Caco-2 (cell line): ENCODE measurements at regions not wholly inside any gene's neighbourhood (a gene's known extent, or its start where the extent isn't known, plus 50 kb on each side); places are given as distances from the start of the nearest gene placed in this dataset.

Source experiments
- BruUV-seq: library from RNA; stranded (reverse); fragments of 400-500 nt; replicated peaks from 2 replicates; lab custom pipeline; 2021; lab: Mats Ljungman, UMichigan
- CTCF ChIA-PET: fragments of 300-600 bp; sonication (Branson Sonifier 250); formaldehyde crosslinking; loops from one replicate; lab custom pipeline; 2022; ENCODE audit warnings: antibody characterized with exemption; lab: Charles Lee
- POLR2A ChIA-PET: fragments of 300-600 bp; sonication (Branson Sonifier 250); formaldehyde crosslinking; loops from one replicate; lab custom pipeline; 2022; ENCODE audit warnings: antibody characterized with exemption; lab: Charles Lee
- DNase-seq, 2 experiments: peaks; one replicate each; pipeline versions ENCODE4 v3.0.0 to v3.0.0-alpha.2; 2020 to 2022
- H3K27me3 ChIP-seq: replicated peaks from 2 replicates; pipeline ENCODE4 v1.6.0; 2011; ENCODE audit warnings: low read length; ENCODE audit not compliant: control insufficient read depth, insufficient read depth
- H3K36me3 ChIP-seq: 2 replicates; pipeline ENCODE4 v1.5.1; 2011; ENCODE audit warnings: low read length; ENCODE audit not compliant: control insufficient read depth, insufficient read depth
- H3K4me1 ChIP-seq: fragments of 250-450 bp; sonication (Bioruptor Pico); 2 replicates; pipeline ENCODE4 v1.5.1; 2020; ENCODE audit warnings: mild to moderate bottlenecking
- H3K4me3 ChIP-seq: 2 replicates; pipeline ENCODE4 v1.5.1; 2011; ENCODE audit warnings: low read depth, mild to moderate bottlenecking, control low read depth, low read length
- H3K9me3 ChIP-seq: fragments of 250-450 bp; sonication (Bioruptor Pico); 2 replicates; pipeline ENCODE4 v1.5.1; 2020; ENCODE audit warnings: mild to moderate bottlenecking, moderate library complexity
- H3K27ac Mint-ChIP-seq: one replicate; pipeline ENCODE4 v1.8.0; 2022; ENCODE audit warnings: mixed read lengths; ENCODE audit not compliant: unreplicated experiment
- H3K27me3 Mint-ChIP-seq: one replicate; pipeline ENCODE4 v1.8.0; 2022; ENCODE audit warnings: mixed read lengths; ENCODE audit not compliant: insufficient read depth, unreplicated experiment
- H3K36me3 Mint-ChIP-seq: one replicate; pipeline ENCODE4 v1.8.0; 2022; ENCODE audit warnings: mild to moderate bottlenecking, mixed read lengths; ENCODE audit not compliant: insufficient read depth, unreplicated experiment
- H3K4me1 Mint-ChIP-seq: one replicate; pipeline ENCODE4 v1.8.0; 2022; ENCODE audit warnings: low read depth, mixed read lengths; ENCODE audit not compliant: unreplicated experiment
- H3K4me3 Mint-ChIP-seq: one replicate; pipeline ENCODE4 v1.8.0; 2022; ENCODE audit warnings: mild to moderate bottlenecking, moderate library complexity, mixed read lengths; ENCODE audit not compliant: unreplicated experiment
- H3K9me3 Mint-ChIP-seq: one replicate; pipeline ENCODE4 v1.8.0; 2022; ENCODE audit warnings: mixed read lengths; ENCODE audit not compliant: unreplicated experiment
- CTCF ChIP-seq, 2 experiments: fragments of 200-600 bp in 1 of 2; IDR thresholded peaks; 1 replicate in 1 of 2; 2 replicates in 1 of 2; pipeline versions ENCODE4 v1.5.1 to v1.8.0; 2011 to 2022; ENCODE audit warnings: antibody characterized with exemption in 1 of 2, control low read depth in 1 of 2, inconsistent platforms in 1 of 2, low read depth in 1 of 2, low read length in 1 of 2, mild to moderate bottlenecking in 1 of 2, moderate library complexity in 1 of 2; ENCODE audit not compliant: insufficient read depth in 1 of 2, severe bottlenecking in 1 of 2, unreplicated experiment in 1 of 2
- intact Hi-C: fragments of 100-400 bp; cut with micrococcal nuclease; formaldehyde crosslinking; loops from one replicate; pipeline ENCODE4 v1.10.0; 2022; ENCODE audit not compliant: unreplicated experiment

DNA sequence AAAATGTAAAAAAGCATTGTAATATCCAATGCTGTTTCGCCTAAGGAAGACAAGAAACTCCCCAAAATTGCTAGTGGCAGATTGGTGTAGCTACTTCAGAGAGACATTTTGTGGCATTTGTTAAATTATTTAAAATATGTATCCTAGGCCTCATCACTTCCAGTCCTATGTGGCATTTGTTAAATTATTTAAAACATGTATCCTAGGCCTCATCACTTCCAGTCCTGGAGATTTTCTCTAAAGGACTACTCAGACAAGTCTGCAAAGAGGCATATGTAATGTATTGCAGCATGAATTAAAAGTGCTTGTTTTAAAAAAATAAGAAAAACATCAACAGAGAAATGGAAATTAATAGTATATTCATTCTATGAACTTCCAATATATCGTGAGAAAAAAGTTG lies 95.6 kb upstream of the KCTD3 start:
- peaks cover 4% of the 10 kb centered on the region for H3K27me3 Mint-ChIP-seq
- TF ChIP-seq CTCF (IDR thresholded peaks at IDR 0.05; ENCODE audit: insufficient read depth in 1 of 2, low read depth in 1 of 2, low read length in 1 of 2, severe bottlenecking in 1 of 2, unreplicated experiment in 1 of 2) = no peak
- no peaks in the 10 kb centered on the region for H3K9me3 ChIP-seq
- BruUV-seq = no TSS peak
- intact Hi-C loops = no loop called here
- POLR2A ChIA-PET = no interaction called here
- CTCF ChIA-PET = no interaction called here
- no peaks in the 10 kb centered on the region for H3K27me3 ChIP-seq
- H3K36me3 ChIP-seq = no peaks in the 10 kb centered on the region
- H3K4me1 Mint-ChIP-seq = no peaks in the 10 kb centered on the region
- no peak overlapping the region for H3K27ac Mint-ChIP-seq
- H3K36me3 Mint-ChIP-seq = no peaks in the 10 kb centered on the region
- no peaks in the 10 kb centered on the region for H3K4me1 ChIP-seq
- H3K9me3 Mint-ChIP-seq = no peaks in the 10 kb centered on the region
- DNase-seq = no peak
- H3K4me3 Mint-ChIP-seq = no peak overlapping the region
- no peak overlapping the region for H3K4me3 ChIP-seq

- Mint-ChIP-seq H3K36me3 (no peaks in the 10 kb centered on the region), H3K27ac (no peak overlapping the region), H3K4me1 (no peaks in the 10 kb centered on the region), H3K27me3 (no peaks in the 10 kb centered on the region), H3K9me3 (no peaks in the 10 kb centered on the region), H3K4me3 (no peak overlapping the region)
- no peak for TF ChIP-seq CTCF (IDR thresholded peaks at IDR 0.05; ENCODE audit: insufficient read depth in 1 of 2, low read depth in 1 of 2, low read length in 1 of 2, severe bottlenecking in 1 of 2, unreplicated experiment in 1 of 2)
- Histone ChIP-seq H3K9me3 (no peaks in the 10 kb centered on the region), H3K4me3 (no peak overlapping the region), H3K4me1 (no peaks in the 10 kb centered on the region), H3K27me3 (no peaks in the 10 kb centered on the region), H3K36me3 (no peaks in the 10 kb centered on the region)
- no TSS peak for BruUV-seq
- intact Hi-C loops = no loop called here
- CTCF ChIA-PET = no interaction called here
- no peak for DNase-seq
- POLR2A ChIA-PET = no interaction called here
Measured at GRCh38 chr1:215472723-215473122, 94.4 kb upstream of the KCTD3 start.

- no peaks in the 10 kb centered on the region for H3K27me3 ChIP-seq
- no peak overlapping the region for H3K4me3 ChIP-seq
- H3K27ac Mint-ChIP-seq = no peak overlapping the region
- no peaks in the 10 kb centered on the region for H3K36me3 ChIP-seq
- H3K9me3 ChIP-seq = no peaks in the 10 kb centered on the region
- intact Hi-C loops = no loop called here
- no TSS peak for BruUV-seq
- no peaks in the 10 kb centered on the region for H3K9me3 Mint-ChIP-seq
- no peak for TF ChIP-seq CTCF (IDR thresholded peaks at IDR 0.05; ENCODE audit: insufficient read depth in 1 of 2, low read depth in 1 of 2, low read length in 1 of 2, severe bottlenecking in 1 of 2, unreplicated experiment in 1 of 2)
- H3K4me1 ChIP-seq = no peaks in the 10 kb centered on the region
- ChIA-PET CTCF (no interaction called here), POLR2A (no interaction called here)
- no peaks in the 10 kb centered on the region for H3K4me1 Mint-ChIP-seq
- H3K36me3 Mint-ChIP-seq = no peaks in the 10 kb centered on the region
- DNase-seq = no peak
- no peak overlapping the region for H3K4me3 Mint-ChIP-seq
- H3K27me3 Mint-ChIP-seq = peaks cover 3% of the 10 kb centered on the region
Measured at GRCh38 chr1:215473943-215474342, 93.2 kb upstream of the KCTD3 start.
